ENCODE measurements at regions not wholly inside any gene's neighbourhood (a gene's known extent, or its start where the extent isn't known, plus 50 kb on each side); places are given as distances from the start of the nearest gene placed in this dataset.

DNA sequence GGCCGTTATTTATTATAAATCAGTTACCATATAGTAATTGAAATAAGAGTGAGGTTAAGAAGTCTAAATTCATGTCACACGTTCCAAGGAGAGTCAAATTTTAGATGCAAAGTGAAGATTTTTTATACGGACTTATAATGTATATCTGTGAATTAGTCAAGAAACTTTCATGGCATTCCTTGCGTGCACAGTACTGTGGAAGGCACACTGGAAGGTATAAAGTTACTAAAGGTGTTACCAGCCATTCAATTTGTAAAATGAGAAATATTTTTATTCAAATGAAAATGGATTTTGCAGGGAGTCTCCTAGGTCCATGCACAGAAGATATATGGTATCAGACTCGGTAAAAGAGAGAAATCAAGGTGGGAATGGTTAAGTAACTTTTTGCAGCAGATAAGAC is 408.1 kb upstream of the CTNND2 start:
- H3K4me3 ChIP-seq (ENCODE audit: low read length): no peak overlapping the region
- H3K4me1 ChIP-seq (ENCODE audit: control insufficient read depth, low read length): peaks cover 41% of the 10 kb centered on the region
- H3K9me2 ChIP-seq (replicated peaks; ENCODE audit: control insufficient read depth, low read length): no peaks in the 10 kb centered on the region
- H3K4me2 ChIP-seq (ENCODE audit: low read length): no peak overlapping the region
- H4K20me1 ChIP-seq (ENCODE audit: control insufficient read depth, insufficient read depth, low read depth, low read length): no peaks in the 10 kb centered on the region
- H3K9me3 ChIP-seq (ENCODE audit: control insufficient read depth, insufficient read depth, low read length): peaks cover 18% of the 10 kb centered on the region
- no peak overlapping the region for H3K27ac ChIP-seq (ENCODE audit: low read depth, low read length)
- peaks cover 15% of the 10 kb centered on the region for H3F3A ChIP-seq (ENCODE audit: control insufficient read depth, insufficient read depth)
- no peak for TF ChIP-seq EZH2phosphoT487 (IDR thresholded peaks at IDR 0.05; ENCODE audit: borderline replicate concordance, low read length)
- TF ChIP-seq, protein P1, sequence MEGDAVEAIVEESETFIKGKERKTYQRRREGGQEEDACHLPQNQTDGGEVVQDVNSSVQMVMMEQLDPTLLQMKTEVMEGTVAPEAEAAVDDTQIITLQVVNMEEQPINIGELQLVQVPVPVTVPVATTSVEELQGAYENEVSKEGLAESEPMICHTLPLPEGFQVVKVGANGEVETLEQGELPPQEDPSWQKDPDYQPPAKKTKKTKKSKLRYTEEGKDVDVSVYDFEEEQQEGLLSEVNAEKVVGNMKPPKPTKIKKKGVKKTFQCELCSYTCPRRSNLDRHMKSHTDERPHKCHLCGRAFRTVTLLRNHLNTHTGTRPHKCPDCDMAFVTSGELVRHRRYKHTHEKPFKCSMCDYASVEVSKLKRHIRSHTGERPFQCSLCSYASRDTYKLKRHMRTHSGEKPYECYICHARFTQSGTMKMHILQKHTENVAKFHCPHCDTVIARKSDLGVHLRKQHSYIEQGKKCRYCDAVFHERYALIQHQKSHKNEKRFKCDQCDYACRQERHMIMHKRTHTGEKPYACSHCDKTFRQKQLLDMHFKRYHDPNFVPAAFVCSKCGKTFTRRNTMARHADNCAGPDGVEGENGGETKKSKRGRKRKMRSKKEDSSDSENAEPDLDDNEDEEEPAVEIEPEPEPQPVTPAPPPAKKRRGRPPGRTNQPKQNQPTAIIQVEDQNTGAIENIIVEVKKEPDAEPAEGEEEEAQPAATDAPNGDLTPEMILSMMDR (IDR thresholded peaks at IDR 0.05; ENCODE audit: low read depth, low read length, poor library complexity, severe bottlenecking): no peak
- H3K27me3 ChIP-seq (ENCODE audit: control insufficient read depth, low read length): no peaks in the 10 kb centered on the region
- no peaks in the 10 kb centered on the region for H3K79me2 ChIP-seq (ENCODE audit: control insufficient read depth, low read length)
- H3K36me3 ChIP-seq (ENCODE audit: control insufficient read depth, low read length): peaks cover 31% of the 10 kb centered on the region

DNA sequence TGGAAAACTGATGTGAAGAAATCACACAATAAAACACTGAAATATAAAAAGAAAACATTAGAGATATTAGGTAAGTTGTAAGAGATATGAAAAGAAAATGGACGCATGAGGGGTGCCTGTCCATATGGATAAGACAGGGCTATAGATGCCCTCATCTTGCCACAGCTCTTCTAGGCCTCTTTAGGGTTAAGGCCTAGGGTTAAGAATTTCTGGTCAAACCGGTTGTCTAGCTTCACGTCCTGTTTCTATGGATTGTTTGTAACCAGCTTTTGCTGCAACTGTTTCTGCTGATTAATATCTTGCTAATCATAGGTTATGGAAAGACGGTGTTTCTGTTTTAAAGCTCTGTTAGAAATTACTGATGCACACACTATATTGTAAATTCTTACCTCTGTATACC is 389.9 kb upstream of the CTNND2 start:
- Histone ChIP-seq H3K4me1 (ENCODE audit: control insufficient read depth, low read length) (no peaks in the 10 kb centered on the region), H4K20me1 (ENCODE audit: control insufficient read depth, insufficient read depth, low read depth, low read length) (no peaks in the 10 kb centered on the region), H3K27me3 (ENCODE audit: control insufficient read depth, low read length) (no peaks in the 10 kb centered on the region), H3F3A (ENCODE audit: control insufficient read depth, insufficient read depth) (no peaks in the 10 kb centered on the region), H3K27ac (ENCODE audit: low read depth, low read length) (no peak overlapping the region), H3K79me2 (ENCODE audit: control insufficient read depth, low read length) (no peaks in the 10 kb centered on the region), H3K4me3 (ENCODE audit: low read length) (no peak overlapping the region), H3K9me3 (ENCODE audit: control insufficient read depth, insufficient read depth, low read length) (peaks cover 18% of the 10 kb centered on the region; the same call in 1 of the 2 replicates), H3K36me3 (ENCODE audit: control insufficient read depth, low read length) (no peaks in the 10 kb centered on the region), H3K9me2 (replicated peaks; ENCODE audit: control insufficient read depth, low read length) (no peaks in the 10 kb centered on the region), H3K4me2 (ENCODE audit: low read length) (no peak overlapping the region)
- TF ChIP-seq, protein P1 (IDR thresholded peaks at IDR 0.05; ENCODE audit: low read depth, low read length, poor library complexity, severe bottlenecking): no peak
- no peak for TF ChIP-seq EZH2phosphoT487 (IDR thresholded peaks at IDR 0.05; ENCODE audit: borderline replicate concordance, low read length)

DNA sequence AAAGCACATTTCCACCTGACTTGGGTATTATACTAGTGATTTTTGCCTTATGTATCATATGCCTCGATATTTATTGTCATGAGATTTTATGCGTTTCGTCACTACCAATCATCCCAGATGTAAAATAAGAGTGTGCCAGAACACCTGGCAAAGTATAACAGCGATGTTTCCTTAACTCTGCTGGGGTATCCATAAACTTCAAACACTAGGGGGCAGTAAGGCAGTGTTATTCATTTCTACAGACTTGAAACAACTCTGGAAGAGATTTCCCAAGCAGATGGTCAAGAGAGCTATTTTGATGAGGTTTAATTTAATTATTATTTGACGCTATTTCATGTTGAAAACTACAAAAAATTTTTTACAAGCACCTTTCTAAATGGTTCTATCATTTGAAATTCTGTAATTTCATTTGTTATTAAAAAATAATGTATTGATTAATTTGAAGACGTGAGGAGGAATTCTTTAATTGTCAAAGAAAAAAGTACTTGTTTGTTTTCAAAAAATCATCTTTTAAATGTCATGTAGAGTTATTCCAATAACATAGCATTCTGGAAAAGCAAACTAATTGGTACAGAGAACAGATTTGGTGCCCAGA is 388.5 kb upstream of the CTNND2 start:
- Histone ChIP-seq H3K36me3 (ENCODE audit: control insufficient read depth, low read length) (no peaks in the 10 kb centered on the region), H3F3A (ENCODE audit: control insufficient read depth, insufficient read depth) (no peaks in the 10 kb centered on the region), H3K27ac (ENCODE audit: low read depth, low read length) (no peak overlapping the region), H3K79me2 (ENCODE audit: control insufficient read depth, low read length) (no peaks in the 10 kb centered on the region), H3K9me2 (replicated peaks; ENCODE audit: control insufficient read depth, low read length) (no peaks in the 10 kb centered on the region), H3K9me3 (ENCODE audit: control insufficient read depth, insufficient read depth, low read length) (peaks cover 13% of the 10 kb centered on the region; the same call in 1 of the 2 replicates), H3K4me2 (ENCODE audit: low read length) (no peak overlapping the region), H4K20me1 (ENCODE audit: control insufficient read depth, insufficient read depth, low read depth, low read length) (no peaks in the 10 kb centered on the region), H3K4me3 (ENCODE audit: low read length) (no peak overlapping the region), H3K27me3 (ENCODE audit: control insufficient read depth, low read length) (no peaks in the 10 kb centered on the region), H3K4me1 (ENCODE audit: control insufficient read depth, low read length) (no peaks in the 10 kb centered on the region)
- TF ChIP-seq EZH2phosphoT487 (IDR thresholded peaks at IDR 0.05; ENCODE audit: borderline replicate concordance, low read length): no peak
- TF ChIP-seq, protein P1 (IDR thresholded peaks at IDR 0.05; ENCODE audit: low read depth, low read length, poor library complexity, severe bottlenecking): peak; percentile 65

All from DOHH2 (cell line).